ENCODE measurements at regions not wholly inside any gene's neighbourhood (a gene's known extent, or its start where the extent isn't known, plus 50 kb on each side); places are given as distances from the start of the nearest gene placed in this dataset.

GRCh38 chr2:11953258-11953657 lies 206.8 kb downstream of the LPIN1 start:
- H3K27ac Mint-ChIP-seq, result peak overlapping the region in 1 of 7 donors; percentile 12
- H3K27ac ChIP-seq (ENCODE audit: low read depth, low read length), result no peak overlapping the region
- H3K27me3 Mint-ChIP-seq, result peaks cover 10 to 14% of the 10 kb centered on the region in 2 donors
- H3K36me3 ChIP-seq (ENCODE audit: insufficient read depth, low read length), result no peaks in the 10 kb centered on the region
- no peaks in the 10 kb centered on the region for H3K9me3 ChIP-seq (ENCODE audit: control insufficient read depth in 1 of 2, low read length in 2 of 2)
- DNase-seq, result no peak
- intact Hi-C loops (cut with micrococcal nuclease), result no loop called here
- H3K36me3 Mint-ChIP-seq, result no peaks in the 10 kb centered on the region
- peaks cover 0 to 2% (median 0%) of the 10 kb centered on the region in 8 donors for H3K9me3 Mint-ChIP-seq
- no peaks in the 10 kb centered on the region for H3K27me3 ChIP-seq (ENCODE audit: insufficient read depth, low read length)
- H3K4me3 ChIP-seq (ENCODE audit: low read length in 2 of 2), result no peak overlapping the region
- no peaks in the 10 kb centered on the region for H3K4me1 ChIP-seq (ENCODE audit: insufficient read depth, low read length)
- CTCF ChIA-PET (ENCODE audit: partially characterized antibody), result no interaction called here
- peaks cover 0 to 4% (median 2%) of the 10 kb centered on the region in 4 donors for H3K4me1 Mint-ChIP-seq
- no peak overlapping the region for H3K4me3 Mint-ChIP-seq
- POLR2A ChIA-PET (ENCODE audit: partially characterized antibody), result no interaction called here

GRCh38 chr2:11955314-11955713 lies 208.9 kb downstream of the LPIN1 start:
- Histone ChIP-seq H3K27ac (ENCODE audit: low read depth, low read length) (no peak overlapping the region), H3K27me3 (ENCODE audit: insufficient read depth, low read length) (no peaks in the 10 kb centered on the region), H3K9me3 (ENCODE audit: control insufficient read depth in 1 of 2, low read length in 2 of 2) (no peaks in the 10 kb centered on the region), H3K4me1 (ENCODE audit: insufficient read depth, low read length) (no peaks in the 10 kb centered on the region), H3K4me3 (ENCODE audit: low read length in 2 of 2) (no peak overlapping the region), H3K36me3 (ENCODE audit: insufficient read depth, low read length) (no peaks in the 10 kb centered on the region)
- Mint-ChIP-seq H3K4me3 (no peak overlapping the region), H3K36me3 (no peaks in the 10 kb centered on the region), H3K27me3 (peaks cover 10 to 14% of the 10 kb centered on the region in 2 donors), H3K9me3 (peaks cover 0 to 2% (median 0%) of the 10 kb centered on the region in 8 donors), H3K4me1 (peaks cover 0 to 3% (median 1%) of the 10 kb centered on the region in 4 donors), H3K27ac (no peak overlapping the region)
- ChIA-PET CTCF (ENCODE audit: partially characterized antibody) (no interaction called here), POLR2A (ENCODE audit: partially characterized antibody) (interaction anchor here (0.6 kb wide), 1 partner anchor 51 kb away, joined by 4 read pairs; no protein-coding TSS in a partner anchor)
- DNase-seq, result no peak
- intact Hi-C loops (cut with micrococcal nuclease), result loop anchor here (5.0 kb wide), 1 partner anchor 762 kb away; the partner anchor contains the start of gene TRIB2

GRCh38 chr2:11955884-11956291 lies 209.5 kb downstream of the LPIN1 start:
- Histone ChIP-seq H3K36me3 (ENCODE audit: insufficient read depth, low read length) (no peaks in the 10 kb centered on the region), H3K27ac (ENCODE audit: low read depth, low read length) (no peak overlapping the region), H3K9me3 (ENCODE audit: control insufficient read depth in 1 of 2, low read length in 2 of 2) (no peaks in the 10 kb centered on the region), H3K27me3 (ENCODE audit: insufficient read depth, low read length) (no peaks in the 10 kb centered on the region), H3K4me3 (ENCODE audit: low read length in 2 of 2) (no peak overlapping the region), H3K4me1 (ENCODE audit: insufficient read depth, low read length) (no peaks in the 10 kb centered on the region)
- Mint-ChIP-seq H3K9me3 (peaks cover 0 to 2% (median 0%) of the 10 kb centered on the region in 8 donors), H3K36me3 (no peaks in the 10 kb centered on the region), H3K27ac (no peak overlapping the region), H3K4me3 (no peak overlapping the region), H3K27me3 (peaks cover 10 to 14% of the 10 kb centered on the region in 2 donors), H3K4me1 (peaks cover 0 to 4% (median 1%) of the 10 kb centered on the region in 4 donors)
- ChIA-PET POLR2A (ENCODE audit: partially characterized antibody) (no interaction called here), CTCF (ENCODE audit: partially characterized antibody) (no interaction called here)
- DNase-seq, result no peak
- intact Hi-C loops (cut with micrococcal nuclease), result loop anchor here (5.0 kb wide), 1 partner anchor 761 kb away; the partner anchor contains the start of gene TRIB2

DNA sequence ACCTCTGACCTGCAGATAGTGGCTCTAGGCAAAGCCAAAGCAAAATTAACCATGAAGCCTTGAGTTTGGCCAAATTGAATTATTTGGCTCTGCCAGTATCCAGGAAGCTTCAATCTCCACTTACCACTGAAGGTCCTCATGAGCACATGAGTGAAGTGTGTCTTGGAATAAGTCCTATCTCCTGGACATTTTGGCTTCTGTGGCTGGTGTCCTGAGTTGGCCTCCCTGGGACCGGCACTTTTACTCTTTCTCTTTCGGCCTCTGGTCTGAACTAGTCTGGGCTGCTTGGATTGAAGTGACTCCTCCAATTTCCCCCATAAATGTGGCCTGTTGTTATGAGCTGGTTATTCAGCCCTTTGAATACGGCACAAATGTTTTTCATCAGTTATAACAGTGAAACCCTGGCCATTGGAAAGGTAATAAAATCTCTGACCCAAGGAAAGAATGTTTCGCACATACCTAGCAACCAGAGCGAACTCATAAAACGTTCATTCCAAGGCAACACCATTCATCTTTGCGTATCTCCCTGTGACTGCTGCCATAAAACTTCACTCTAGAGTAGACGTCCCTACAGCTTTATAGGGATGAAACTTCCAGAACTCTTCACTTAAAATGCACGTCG lies 216.4 kb downstream of the LPIN1 start:
- Histone ChIP-seq H3K4me3 (ENCODE audit: low read length in 2 of 2) (no peak overlapping the region), H3K4me1 (ENCODE audit: insufficient read depth, low read length) (no peaks in the 10 kb centered on the region), H3K9me3 (ENCODE audit: control insufficient read depth in 1 of 2, low read length in 2 of 2) (no peaks in the 10 kb centered on the region), H3K36me3 (ENCODE audit: insufficient read depth, low read length) (no peaks in the 10 kb centered on the region), H3K27me3 (ENCODE audit: insufficient read depth, low read length) (no peaks in the 10 kb centered on the region), H3K27ac (ENCODE audit: low read depth, low read length) (no peak overlapping the region)
- CTCF ChIA-PET (ENCODE audit: partially characterized antibody), result no interaction called here
- H3K9me3 Mint-ChIP-seq, result no peaks in the 10 kb centered on the region
- intact Hi-C loops (cut with micrococcal nuclease), result no loop called here
- no peak overlapping the region for H3K27ac Mint-ChIP-seq
- no peaks in the 10 kb centered on the region for H3K27me3 Mint-ChIP-seq
- H3K4me3 Mint-ChIP-seq, result no peak overlapping the region
- H3K4me1 Mint-ChIP-seq, result peaks cover 0 to 4% (median under 1%) of the 10 kb centered on the region in 4 donors
- DNase-seq, result no peak
- POLR2A ChIA-PET (ENCODE audit: partially characterized antibody), result interaction anchor here (0.6 kb wide), 1 partner anchor 12 kb away, joined by 3 read pairs; no protein-coding TSS in a partner anchor
- H3K36me3 Mint-ChIP-seq, result no peaks in the 10 kb centered on the region

DNA sequence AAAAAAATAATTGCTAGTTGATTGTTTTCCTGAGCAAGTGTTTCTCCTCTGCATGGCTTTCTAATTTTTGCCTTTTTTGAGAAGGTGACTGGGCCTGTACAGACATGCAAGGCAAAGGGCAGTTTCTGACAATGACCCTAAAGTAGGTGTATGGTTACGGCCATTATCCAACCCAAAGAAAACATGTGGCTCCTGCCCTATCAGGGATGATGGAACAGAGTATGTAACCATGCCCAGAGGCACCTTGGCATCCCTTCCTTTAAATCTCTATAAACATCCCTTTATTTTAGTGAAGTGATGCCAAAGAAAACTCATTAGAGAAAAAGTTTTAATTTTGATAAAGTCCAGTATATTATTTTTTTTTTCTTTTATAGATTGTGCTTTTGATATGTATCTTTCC lies 217.5 kb downstream of the LPIN1 start:
- Mint-ChIP-seq H3K36me3 (no peaks in the 10 kb centered on the region), H3K4me1 (peaks cover 0 to 4% (median under 1%) of the 10 kb centered on the region in 4 donors), H3K27me3 (no peaks in the 10 kb centered on the region), H3K4me3 (no peak overlapping the region), H3K9me3 (no peaks in the 10 kb centered on the region), H3K27ac (no peak overlapping the region)
- intact Hi-C loops (cut with micrococcal nuclease), result no loop called here
- Histone ChIP-seq H3K9me3 (ENCODE audit: control insufficient read depth in 1 of 2, low read length in 2 of 2) (no peaks in the 10 kb centered on the region), H3K4me1 (ENCODE audit: insufficient read depth, low read length) (no peaks in the 10 kb centered on the region), H3K27me3 (ENCODE audit: insufficient read depth, low read length) (no peaks in the 10 kb centered on the region), H3K36me3 (ENCODE audit: insufficient read depth, low read length) (no peaks in the 10 kb centered on the region), H3K27ac (ENCODE audit: low read depth, low read length) (no peak overlapping the region), H3K4me3 (ENCODE audit: low read length in 2 of 2) (no peak overlapping the region)
- CTCF ChIA-PET (ENCODE audit: partially characterized antibody), result no interaction called here
- no peak for DNase-seq
- POLR2A ChIA-PET (ENCODE audit: partially characterized antibody), result no interaction called here

- no peak for DNase-seq
- no peak overlapping the region for H3K4me3 ChIP-seq (ENCODE audit: low read length in 2 of 2)
- H3K27ac Mint-ChIP-seq, result no peak overlapping the region
Observed at GRCh38 chr2:11967946-11968465, 221.6 kb downstream of the LPIN1 start.

DNA sequence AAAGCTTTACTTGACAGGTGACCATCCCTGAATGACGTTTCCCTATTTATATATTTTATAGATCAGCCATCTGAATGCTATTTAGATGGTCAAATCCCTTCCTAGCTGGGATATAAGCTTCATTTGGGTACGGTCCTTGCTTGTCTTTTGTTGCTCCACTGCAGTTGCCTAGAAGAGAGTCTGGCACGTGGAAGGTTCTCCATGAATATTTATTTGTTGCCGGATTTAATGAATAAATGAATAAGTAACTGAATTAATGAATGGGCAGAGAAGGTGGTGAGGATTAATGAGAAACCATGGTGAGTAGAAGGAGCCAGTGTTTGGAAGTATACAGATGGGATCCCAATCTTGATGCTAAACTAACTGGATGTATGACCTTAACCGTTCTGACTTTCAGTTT lies 222.1 kb downstream of the LPIN1 start:
- Histone ChIP-seq H3K27ac (ENCODE audit: low read depth, low read length) (no peak overlapping the region), H3K27me3 (ENCODE audit: insufficient read depth, low read length) (no peaks in the 10 kb centered on the region), H3K4me1 (ENCODE audit: insufficient read depth, low read length) (no peaks in the 10 kb centered on the region), H3K4me3 (ENCODE audit: low read length in 2 of 2) (no peak overlapping the region), H3K9me3 (ENCODE audit: control insufficient read depth in 1 of 2, low read length in 2 of 2) (no peaks in the 10 kb centered on the region), H3K36me3 (ENCODE audit: insufficient read depth, low read length) (no peaks in the 10 kb centered on the region)
- CTCF ChIA-PET (ENCODE audit: partially characterized antibody), result no interaction called here
- DNase-seq, result no peak
- H3K36me3 Mint-ChIP-seq, result peaks cover 3 to 7% of the 10 kb centered on the region in 2 donors
- intact Hi-C loops (cut with micrococcal nuclease), result no loop called here
- H3K4me3 Mint-ChIP-seq, result no peak overlapping the region
- H3K4me1 Mint-ChIP-seq, result no peaks in the 10 kb centered on the region
- POLR2A ChIA-PET (ENCODE audit: partially characterized antibody), result no interaction called here
- H3K27ac Mint-ChIP-seq, result no peak overlapping the region
- peaks cover under 1 to 23% (median 13%) of the 10 kb centered on the region in 8 donors for H3K9me3 Mint-ChIP-seq
- peaks cover 0 to 5% of the 10 kb centered on the region in 2 donors for H3K27me3 Mint-ChIP-seq

More at GRCh38 chr2:11967946-11968465, 221.6 kb downstream of the LPIN1 start:
- peaks cover 0 to 5% of the 10 kb centered on the region in 2 donors for H3K27me3 Mint-ChIP-seq
- intact Hi-C loops (cut with micrococcal nuclease), result no loop called here
- ChIA-PET POLR2A (ENCODE audit: partially characterized antibody) (no interaction called here), CTCF (ENCODE audit: partially characterized antibody) (no interaction called here)
- no peak overlapping the region for H3K27ac ChIP-seq (ENCODE audit: low read depth, low read length)
- no peaks in the 10 kb centered on the region for H3K27me3 ChIP-seq (ENCODE audit: insufficient read depth, low read length)
- H3K4me3 Mint-ChIP-seq, result no peak overlapping the region
- peaks cover 3 to 4% of the 10 kb centered on the region in 2 donors for H3K36me3 Mint-ChIP-seq
- no peaks in the 10 kb centered on the region for H3K36me3 ChIP-seq (ENCODE audit: insufficient read depth, low read length)
- no peaks in the 10 kb centered on the region for H3K4me1 Mint-ChIP-seq
- peaks cover 0 to 18% (median 9%) of the 10 kb centered on the region in 8 donors for H3K9me3 Mint-ChIP-seq
- H3K4me1 ChIP-seq (ENCODE audit: insufficient read depth, low read length), result no peaks in the 10 kb centered on the region
- no peaks in the 10 kb centered on the region for H3K9me3 ChIP-seq (ENCODE audit: control insufficient read depth in 1 of 2, low read length in 2 of 2)

Data from CD4-positive, alpha-beta memory T cell (primary cell).